ENCODE measurements at regions not wholly inside any gene's neighbourhood (a gene's known extent, or its start where the extent isn't known, plus 50 kb on each side); places are given as distances from the start of the nearest gene placed in this dataset.

DNA sequence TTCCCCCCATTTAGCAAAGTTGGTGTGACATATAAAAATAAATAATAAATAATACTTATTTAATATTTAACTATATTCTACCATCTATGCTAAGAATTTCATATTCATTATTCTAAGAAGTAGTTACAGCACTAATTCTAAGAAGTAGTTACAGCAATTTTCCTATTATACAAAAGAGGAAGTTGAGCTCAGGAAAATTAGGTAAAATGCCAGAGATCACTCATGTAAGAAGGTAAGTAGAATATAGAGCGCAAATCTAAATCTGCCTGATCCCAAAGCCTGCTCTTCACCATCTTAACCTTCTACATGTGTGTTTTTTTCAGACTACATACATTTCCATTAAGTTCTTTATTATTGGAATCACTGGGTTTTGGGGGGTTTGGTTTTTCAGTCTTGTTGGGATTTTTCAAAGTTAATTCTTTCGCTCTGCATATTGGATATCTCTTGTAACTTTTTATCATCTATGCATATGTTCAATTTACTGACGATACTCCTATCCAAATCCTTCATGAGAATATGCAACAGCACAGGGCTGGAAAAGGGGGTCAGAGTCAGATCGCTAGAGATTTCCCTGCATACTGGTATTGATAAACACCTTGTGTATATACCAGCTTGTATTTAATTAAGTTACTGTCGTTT, 852.1 kb downstream of the MAT2B start:
- TF ChIP-seq CTCF (IDR thresholded peaks at IDR 0.05 in 8 of 11, conservative IDR thresholded peaks at IDR 0.05 in 3 of 11) (no peak), POLR2A (IDR thresholded peaks at IDR 0.05) (no peak), POLR2AphosphoS5 (IDR thresholded peaks at IDR 0.05) (no peak)
